IMR-90 (cell line): ENCODE measurements at regions not wholly inside any gene's neighbourhood (a gene's known extent, or its start where the extent isn't known, plus 50 kb on each side); places are given as distances from the start of the nearest gene placed in this dataset.

ENCODE experiments used
- CTCF ChIP-seq: conservative IDR thresholded peaks from 2 replicates; pipeline ENCODE4 v1.5.1; 2012; ENCODE audit warnings: mild to moderate bottlenecking, low read depth, low read length, improper control_type of control experiment
- MAFK ChIP-seq: IDR thresholded peaks from 2 replicates; pipeline ENCODE4 v1.6.1; 2012; ENCODE audit warnings: low read depth, low read length, improper control_type of control experiment
- POLR2A ChIP-seq: IDR thresholded peaks from 2 replicates; pipeline ENCODE4 v1.6.1; 2012; ENCODE audit warnings: mild to moderate bottlenecking, low read depth, low read length
- RFX5 ChIP-seq: IDR thresholded peaks from 2 replicates; pipeline ENCODE4 v1.8.0; 2012; ENCODE audit warnings: low read depth, mild to moderate bottlenecking, low read length, moderate library complexity

GRCh38 chr12:92600052-92600451 lies 102.7 kb upstream of the PLEKHG7 start:
- TF ChIP-seq CTCF (no peak), MAFK (no peak), POLR2A (no peak), RFX5 (no peak)
